ENCODE measurements at regions not wholly inside any gene's neighbourhood (a gene's known extent, or its start where the extent isn't known, plus 50 kb on each side); places are given as distances from the start of the nearest gene placed in this dataset.
A peak's percentile ranks its signal among the peaks of the same experiment; 100 is the strongest.

GRCh38 chr9:113807173-113808061 lies 68.7 kb upstream of the ZNF618 start:
- H3K27ac Mint-ChIP-seq (ENCODE audit: unreplicated experiment): no peak overlapping the region
- peak; percentile 93 for TF ChIP-seq CTCF (IDR thresholded peaks at IDR 0.05)
- H3K36me3 Mint-ChIP-seq (ENCODE audit: unreplicated experiment): no peaks in the 10 kb centered on the region
- H3K27me3 Mint-ChIP-seq (ENCODE audit: unreplicated experiment): peaks cover 26% of the 10 kb centered on the region
- H3K9me3 Mint-ChIP-seq (ENCODE audit: unreplicated experiment): no peaks in the 10 kb centered on the region
- no peak overlapping the region for H3K4me3 Mint-ChIP-seq (ENCODE audit: unreplicated experiment)
- peaks cover 13% of the 10 kb centered on the region for H3K4me1 Mint-ChIP-seq (ENCODE audit: unreplicated experiment)
- peak; percentile 82 for DNase-seq (ENCODE audit: extremely low spot score, unreplicated experiment)

DNA sequence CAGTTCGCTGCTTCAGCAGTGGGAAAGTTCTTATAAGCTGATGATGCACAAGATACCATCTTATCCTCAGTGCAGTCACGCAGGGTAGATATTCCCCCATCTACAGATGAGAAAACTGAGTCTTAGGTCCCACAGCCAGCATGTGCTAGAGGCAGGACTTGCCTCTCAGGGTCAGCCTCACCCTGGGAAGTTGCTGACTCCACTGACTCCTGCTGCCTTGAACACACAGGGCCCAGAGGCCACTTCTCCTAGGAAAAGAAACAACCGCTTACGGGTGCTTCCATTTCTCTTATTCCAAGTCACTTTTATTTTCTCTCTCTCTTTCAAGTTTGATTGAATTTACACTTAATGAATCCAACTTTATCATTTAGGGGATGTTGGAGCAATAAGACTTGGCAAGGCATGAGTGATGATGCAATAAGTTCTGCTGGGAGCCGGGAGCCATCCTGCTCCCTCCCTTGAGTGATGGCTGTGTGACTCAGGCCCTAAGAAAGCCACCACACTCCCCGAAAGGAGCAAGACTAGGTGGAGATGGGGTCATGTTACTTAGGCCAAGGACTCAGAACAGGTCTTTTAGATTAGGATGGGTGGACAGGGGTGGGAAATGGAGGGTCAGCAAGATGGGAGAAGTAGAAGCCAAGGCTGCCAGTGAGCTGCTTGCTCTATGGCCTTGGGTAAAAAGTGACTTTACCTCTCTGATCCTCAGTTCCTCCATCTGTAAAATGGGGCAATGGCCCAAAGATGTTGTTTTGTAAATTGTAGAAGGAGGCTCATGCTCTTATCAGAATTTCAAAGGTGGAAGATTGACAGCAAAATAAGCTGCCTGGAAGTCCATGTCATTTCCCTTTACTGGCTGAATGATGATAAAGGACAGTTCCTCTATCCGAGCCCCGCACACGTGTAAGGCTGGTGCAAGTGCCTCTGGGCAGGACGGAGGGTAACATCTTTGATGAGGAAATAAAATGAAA lies 67.4 kb upstream of the ZNF618 start:
- Mint-ChIP-seq H3K36me3 (ENCODE audit: unreplicated experiment) (no peaks in the 10 kb centered on the region), H3K27me3 (ENCODE audit: unreplicated experiment) (peaks cover 30% of the 10 kb centered on the region), H3K9me3 (ENCODE audit: unreplicated experiment) (no peaks in the 10 kb centered on the region), H3K4me3 (ENCODE audit: unreplicated experiment) (no peak overlapping the region), H3K27ac (ENCODE audit: unreplicated experiment) (no peak overlapping the region), H3K4me1 (ENCODE audit: unreplicated experiment) (peaks cover 13% of the 10 kb centered on the region)
- no peak for TF ChIP-seq CTCF (IDR thresholded peaks at IDR 0.05)
- no peak for DNase-seq (ENCODE audit: extremely low spot score, unreplicated experiment)

- no peak for DNase-seq (ENCODE audit: extremely low spot score, unreplicated experiment)
- no peak for TF ChIP-seq CTCF (IDR thresholded peaks at IDR 0.05)
- H3K27ac Mint-ChIP-seq (ENCODE audit: unreplicated experiment): no peak overlapping the region
- H3K36me3 Mint-ChIP-seq (ENCODE audit: unreplicated experiment): peaks cover 4% of the 10 kb centered on the region
- H3K4me1 Mint-ChIP-seq (ENCODE audit: unreplicated experiment): no peaks in the 10 kb centered on the region
- peaks cover 10% of the 10 kb centered on the region for H3K9me3 Mint-ChIP-seq (ENCODE audit: unreplicated experiment)
- H3K27me3 Mint-ChIP-seq (ENCODE audit: unreplicated experiment): peaks cover 79% of the 10 kb centered on the region
- H3K4me3 Mint-ChIP-seq (ENCODE audit: unreplicated experiment): no peak overlapping the region
These were observed 58.9 kb upstream of the ZNF618 start for GRCh38 chr9:113817171-113817570.

- peaks cover 9% of the 10 kb centered on the region for H3K36me3 Mint-ChIP-seq (ENCODE audit: unreplicated experiment)
- H3K4me3 Mint-ChIP-seq (ENCODE audit: unreplicated experiment): no peak overlapping the region
- TF ChIP-seq CTCF (IDR thresholded peaks at IDR 0.05): no peak
- H3K9me3 Mint-ChIP-seq (ENCODE audit: unreplicated experiment): peaks cover 12% of the 10 kb centered on the region
- no peaks in the 10 kb centered on the region for H3K4me1 Mint-ChIP-seq (ENCODE audit: unreplicated experiment)
- no peak for DNase-seq (ENCODE audit: extremely low spot score, unreplicated experiment)
- H3K27me3 Mint-ChIP-seq (ENCODE audit: unreplicated experiment): peaks cover 77% of the 10 kb centered on the region
- H3K27ac Mint-ChIP-seq (ENCODE audit: unreplicated experiment): no peak overlapping the region
These were observed 57.7 kb upstream of the ZNF618 start for GRCh38 chr9:113818391-113818790.

DNA sequence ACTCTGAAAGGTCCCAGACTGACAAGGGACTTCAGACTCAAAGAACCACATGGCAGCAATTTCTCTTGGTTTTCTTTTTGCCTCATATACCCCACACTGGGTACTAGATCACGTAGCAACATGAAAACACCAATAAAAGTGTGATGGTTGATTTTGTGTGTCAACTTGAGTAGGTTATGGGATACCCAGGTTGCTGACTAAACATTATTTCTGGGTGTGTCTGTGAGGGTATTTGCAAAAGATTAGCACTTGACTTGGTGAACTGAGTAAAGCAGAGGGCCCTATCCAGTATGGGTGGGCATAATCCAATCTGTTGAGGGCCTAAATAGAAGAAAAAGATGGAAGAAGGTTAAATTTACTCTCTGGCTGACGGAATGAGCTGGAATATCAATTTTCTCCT lies 53.8 kb upstream of the ZNF618 start:
- peaks cover 62% of the 10 kb centered on the region for H3K27me3 Mint-ChIP-seq (ENCODE audit: unreplicated experiment)
- peaks cover 32% of the 10 kb centered on the region for H3K9me3 Mint-ChIP-seq (ENCODE audit: unreplicated experiment)
- H3K4me3 Mint-ChIP-seq (ENCODE audit: unreplicated experiment): no peak overlapping the region
- H3K36me3 Mint-ChIP-seq (ENCODE audit: unreplicated experiment): peaks cover 15% of the 10 kb centered on the region
- H3K4me1 Mint-ChIP-seq (ENCODE audit: unreplicated experiment): no peaks in the 10 kb centered on the region
- TF ChIP-seq CTCF (IDR thresholded peaks at IDR 0.05): no peak
- no peak for DNase-seq (ENCODE audit: extremely low spot score, unreplicated experiment)
- no peak overlapping the region for H3K27ac Mint-ChIP-seq (ENCODE audit: unreplicated experiment)
